HG02678 (cell line): ENCODE measurements at regions not wholly inside any gene's neighbourhood (a gene's known extent, or its start where the extent isn't known, plus 50 kb on each side); places are given as distances from the start of the nearest gene placed in this dataset.

Experiments
- ATAC-seq: cut with Tn5 transposase; IDR thresholded peaks from one replicate; pipeline ENCODE4 v1.9.1; 2021; ENCODE audit warnings: mild to moderate bottlenecking, moderate library complexity; ENCODE audit not compliant: unreplicated experiment

DNA sequence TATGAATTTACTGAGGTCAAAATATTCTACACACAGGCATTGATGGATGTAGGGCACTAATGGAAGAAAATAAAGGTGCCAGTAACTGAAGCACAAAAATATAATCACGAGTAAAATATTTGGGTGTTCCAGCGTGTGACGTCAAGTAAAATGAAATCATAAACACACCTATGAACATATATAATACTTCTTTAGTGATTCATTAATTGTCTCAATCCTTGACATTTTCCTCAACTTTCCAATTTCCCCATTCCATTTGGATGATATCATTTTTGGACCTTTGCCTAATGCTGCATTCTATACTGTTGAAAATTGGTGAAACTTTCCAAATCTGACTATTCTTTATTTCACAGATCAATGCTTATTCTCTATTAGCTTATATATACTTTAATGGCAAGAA lies 649.3 kb downstream of the GALC start:
- no peak for ATAC-seq

DNA sequence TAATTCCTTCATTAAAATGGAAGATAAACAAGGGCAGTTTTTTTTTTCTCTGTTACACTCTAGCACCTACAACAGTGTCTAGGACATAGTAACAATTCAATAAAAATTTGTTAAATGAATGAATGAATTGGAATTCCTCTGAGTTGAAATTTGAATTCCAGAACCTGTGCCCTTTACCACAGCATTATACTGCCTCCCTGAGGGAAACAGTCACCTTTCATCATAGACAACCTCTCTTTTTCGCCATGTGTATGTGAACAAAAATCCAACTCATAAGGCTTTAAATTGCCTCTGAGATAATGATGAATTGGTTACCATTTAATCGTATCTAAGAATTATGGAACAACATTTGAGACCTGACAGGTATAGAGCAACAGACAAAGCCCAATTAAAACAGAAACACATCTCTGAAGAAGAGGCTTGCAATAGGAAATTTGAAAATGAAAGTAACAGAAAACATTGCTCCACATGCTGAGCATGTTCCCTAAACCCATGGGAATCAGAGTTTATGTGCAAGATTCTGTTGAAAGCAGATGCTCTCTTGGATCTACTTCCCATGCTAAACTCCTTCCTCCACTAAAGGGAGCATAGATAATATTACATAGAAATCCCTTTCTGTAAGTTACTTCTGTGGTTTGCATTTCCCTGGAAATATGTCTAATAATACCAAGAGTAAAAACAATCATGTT lies 657.8 kb downstream of the GALC start:
- no peak for ATAC-seq

DNA sequence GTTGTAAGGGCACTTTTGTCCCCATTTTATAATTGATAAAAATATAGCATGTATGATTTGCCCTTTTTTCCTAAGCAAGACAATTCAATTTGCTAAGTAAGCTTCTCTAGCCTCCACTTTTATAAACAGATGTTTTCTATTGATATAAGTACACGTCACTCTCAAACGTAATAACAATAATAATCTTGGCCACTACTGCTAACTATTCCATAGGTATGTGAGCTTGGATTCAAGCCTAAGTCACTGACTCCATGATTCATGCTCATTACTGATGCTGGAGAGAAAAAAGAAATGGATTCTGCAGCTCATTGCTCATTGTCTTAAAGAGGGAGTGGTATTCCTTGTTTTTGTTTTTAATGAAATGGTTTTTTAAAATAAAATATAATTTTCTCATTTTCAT lies 661.0 kb downstream of the GALC start:
- ATAC-seq, result no peak

DNA sequence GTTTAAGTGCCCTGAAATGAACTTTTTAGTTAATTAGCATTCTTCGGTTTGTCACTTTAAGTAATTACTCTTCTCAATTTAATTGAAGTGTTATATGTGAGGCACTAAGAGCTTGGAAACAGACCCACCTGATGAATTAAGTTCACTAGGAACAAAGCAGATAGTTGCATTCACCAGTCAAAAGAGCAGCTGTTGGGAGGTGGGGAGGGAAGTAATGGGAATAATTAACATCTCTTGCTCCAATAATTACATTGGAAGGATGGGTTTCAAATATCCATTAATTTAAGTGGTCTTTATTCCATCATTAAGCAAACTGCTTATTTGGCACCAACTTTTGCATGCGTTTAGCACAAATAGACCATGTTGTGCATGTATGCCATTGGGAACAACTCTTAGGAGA lies 667.2 kb downstream of the GALC start:
- no peak for ATAC-seq

DNA sequence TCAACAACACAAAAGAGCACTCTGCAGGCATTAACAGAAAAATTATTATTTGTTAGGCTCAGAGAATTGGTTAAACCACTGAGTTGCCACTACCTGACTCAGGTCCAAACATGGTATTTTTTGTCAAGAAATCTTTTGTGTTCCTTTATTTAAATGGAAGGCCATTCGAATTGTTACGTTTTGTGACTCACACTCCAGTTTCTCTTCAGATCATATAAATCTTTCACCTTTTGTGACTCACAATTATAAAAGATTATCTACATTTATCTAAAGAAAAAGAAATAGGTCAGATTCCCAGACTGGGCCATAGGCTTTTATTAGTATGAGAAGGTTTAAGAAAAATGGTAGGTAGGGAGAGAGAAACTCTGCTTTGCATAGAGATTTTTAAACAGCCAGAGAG lies 669.8 kb downstream of the GALC start:
- ATAC-seq, result no peak

DNA sequence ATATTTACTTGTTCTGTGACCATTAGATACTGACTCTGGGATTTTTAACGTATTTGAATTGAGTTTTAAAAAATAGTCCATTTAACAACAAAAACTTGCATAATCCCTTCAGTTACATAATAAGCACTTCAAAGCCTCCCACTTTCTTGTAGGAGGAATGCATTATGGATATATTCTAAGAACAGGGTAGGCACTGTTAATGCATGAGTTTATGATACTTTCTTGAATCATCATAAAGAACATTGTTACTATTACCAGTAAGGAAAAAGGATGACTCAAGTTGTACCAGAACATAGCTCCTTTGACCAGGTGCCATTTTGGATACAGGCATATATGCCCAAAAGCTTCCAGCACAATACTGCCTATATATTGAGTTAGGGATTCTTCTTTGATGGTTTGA lies 671.4 kb downstream of the GALC start:
- no peak for ATAC-seq

DNA sequence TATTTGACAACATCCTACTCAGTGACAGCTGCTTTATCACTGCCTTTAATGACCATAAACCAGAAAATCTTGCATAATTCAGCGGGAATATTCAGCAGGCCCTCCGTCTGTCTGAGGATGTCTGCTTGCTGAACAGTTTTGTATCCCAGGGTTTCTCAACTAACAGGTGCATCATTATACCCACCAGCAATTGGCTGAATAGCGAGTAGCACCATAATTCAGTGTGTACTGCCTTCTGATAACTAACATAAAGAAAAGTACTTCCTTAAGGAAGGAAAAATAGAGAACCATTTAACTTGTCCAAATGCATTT lies 680.1 kb downstream of the GALC start:
- no peak for ATAC-seq

DNA sequence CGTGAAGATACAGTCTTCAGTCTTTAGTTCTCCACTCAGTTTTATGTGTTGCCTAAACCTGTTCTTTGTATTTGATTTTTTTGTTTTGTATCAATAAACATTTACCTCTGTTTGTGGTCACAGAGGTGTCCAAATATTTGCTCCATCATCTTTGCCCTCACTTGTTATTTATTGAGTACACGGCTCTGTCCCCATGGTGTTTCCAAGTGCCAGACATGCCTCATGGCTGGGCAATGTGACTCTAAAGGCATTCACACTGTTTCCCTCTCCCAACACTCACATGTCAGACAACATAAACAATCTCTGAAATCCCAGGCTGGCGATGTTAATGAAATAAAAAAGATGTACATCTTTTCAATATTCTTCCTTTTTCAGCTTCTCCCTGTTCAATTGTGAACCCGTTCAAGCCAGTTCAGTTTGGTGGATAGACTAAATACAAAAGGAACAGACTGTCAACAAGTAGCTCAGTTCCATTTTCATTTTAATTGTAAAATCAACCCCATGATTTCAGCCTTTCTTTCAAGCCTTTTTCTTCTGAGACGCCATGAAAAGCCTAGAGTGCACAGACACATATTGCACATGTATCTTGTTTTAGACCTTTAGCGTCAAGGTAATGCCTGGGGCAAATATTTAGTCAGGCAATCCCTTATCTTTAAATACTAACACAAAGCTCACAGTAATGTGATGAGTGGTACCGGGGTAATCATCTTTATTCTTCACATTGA lies 680.7 kb downstream of the GALC start:
- ATAC-seq, result no peak

DNA sequence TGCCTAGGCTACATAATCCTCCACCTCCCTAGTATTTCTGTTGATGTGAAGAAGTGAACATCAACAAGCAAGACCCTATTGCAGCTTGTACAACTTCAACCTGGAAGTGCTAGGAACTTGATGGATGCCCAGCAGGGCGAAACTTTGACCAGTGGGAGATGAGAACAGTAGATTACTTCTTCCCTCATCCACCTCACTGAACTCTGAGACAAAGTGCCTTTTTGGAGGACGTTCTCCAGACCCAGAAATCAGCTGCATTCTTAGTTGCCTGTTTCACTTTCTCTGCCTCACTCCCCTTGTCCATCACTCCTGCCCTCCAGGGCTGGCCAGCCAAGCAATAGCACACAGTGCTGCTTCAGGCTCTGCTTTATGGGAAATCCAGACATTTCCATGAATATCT lies 683.4 kb downstream of the GALC start:
- ATAC-seq, result no peak

DNA sequence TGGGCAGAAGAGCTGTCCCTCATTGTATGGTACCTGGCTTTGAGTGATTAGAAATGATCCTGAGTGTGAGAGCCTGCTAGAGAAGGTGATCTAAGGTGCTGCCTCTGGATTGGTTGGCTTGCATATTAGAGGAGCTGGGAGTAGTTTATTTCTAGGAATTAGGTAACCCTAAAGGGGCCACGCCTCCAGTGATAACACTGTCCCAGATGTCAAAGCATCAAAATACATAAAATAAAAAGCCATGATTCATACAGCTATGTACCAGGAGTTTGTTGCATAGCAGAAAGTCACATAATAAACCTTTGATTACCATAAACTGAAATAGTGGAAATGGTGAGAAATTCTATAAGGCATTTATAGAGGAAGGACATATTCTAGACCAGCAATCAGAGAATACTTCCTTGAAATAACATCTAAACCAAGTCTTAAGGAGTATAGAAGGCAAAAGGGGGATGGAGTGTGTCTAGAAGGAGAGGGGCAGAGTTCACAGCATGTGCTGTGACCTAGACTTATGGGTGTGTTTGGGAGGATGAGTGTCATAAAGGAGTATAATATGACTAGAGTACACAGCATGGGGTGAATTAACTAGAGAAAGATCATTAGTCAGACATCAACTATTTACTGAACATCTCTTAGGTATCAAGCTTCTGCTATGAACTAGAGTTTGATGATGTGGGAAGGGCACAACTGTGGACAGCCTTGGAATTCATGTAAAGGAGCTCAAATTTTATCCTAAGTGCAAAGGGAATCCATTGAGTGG lies 686.4 kb downstream of the GALC start:
- no peak for ATAC-seq

DNA sequence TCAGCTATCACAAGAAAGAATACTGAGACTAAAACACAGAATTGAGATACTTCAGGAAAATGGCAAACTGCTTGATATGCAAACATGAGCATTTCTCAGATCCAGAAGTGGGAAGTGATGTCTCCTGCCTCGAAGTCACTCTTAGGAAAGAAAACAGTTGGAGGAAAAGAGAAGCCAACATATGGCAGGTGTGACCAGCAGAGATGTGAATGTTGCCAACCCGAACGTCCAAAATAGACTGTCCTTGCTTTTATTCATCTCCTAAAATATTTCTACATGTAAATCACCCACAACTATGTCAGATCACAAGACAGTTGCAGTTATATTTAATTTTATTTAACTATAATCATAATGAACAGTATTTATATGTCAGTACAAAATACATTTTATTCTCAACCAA lies 687.6 kb downstream of the GALC start:
- no peak for ATAC-seq

DNA sequence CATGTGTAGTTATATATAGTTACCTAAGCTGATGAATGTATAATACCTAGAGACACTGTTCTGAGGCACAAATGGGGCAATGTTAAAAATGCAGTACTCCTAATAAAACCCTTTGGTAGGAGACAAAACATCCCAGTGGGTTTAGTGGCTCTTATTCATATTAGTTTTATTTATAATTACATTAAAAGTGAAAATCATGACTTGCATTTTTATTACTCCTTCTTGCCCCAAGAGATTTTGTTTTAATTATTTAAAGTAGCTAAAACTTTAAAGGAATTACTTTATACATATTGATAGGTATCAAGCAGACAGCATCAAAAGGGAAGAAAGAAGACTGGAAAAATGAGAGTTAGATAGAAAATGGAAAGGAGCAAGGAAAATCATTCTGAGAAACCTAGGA lies 688.6 kb downstream of the GALC start:
- ATAC-seq, result no peak

DNA sequence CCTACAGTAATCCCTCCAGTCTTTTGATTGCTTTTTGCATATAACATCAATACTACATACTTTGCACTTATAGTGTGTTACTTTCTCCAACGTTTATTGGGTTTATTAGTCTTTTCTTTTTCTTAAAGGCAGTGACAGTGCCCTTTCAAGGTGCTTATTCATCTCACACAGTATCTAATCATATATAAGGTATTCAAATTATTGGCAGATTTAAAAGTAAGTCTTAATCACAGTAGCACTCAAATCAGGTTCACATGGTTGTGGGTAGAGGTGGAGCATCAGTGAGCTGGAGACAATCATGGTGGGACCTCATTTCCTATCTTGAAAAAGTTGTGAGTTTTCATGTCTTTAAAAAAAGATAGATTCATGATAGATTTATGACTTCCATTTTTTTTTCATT lies 706.2 kb downstream of the GALC start:
- no peak for ATAC-seq

DNA sequence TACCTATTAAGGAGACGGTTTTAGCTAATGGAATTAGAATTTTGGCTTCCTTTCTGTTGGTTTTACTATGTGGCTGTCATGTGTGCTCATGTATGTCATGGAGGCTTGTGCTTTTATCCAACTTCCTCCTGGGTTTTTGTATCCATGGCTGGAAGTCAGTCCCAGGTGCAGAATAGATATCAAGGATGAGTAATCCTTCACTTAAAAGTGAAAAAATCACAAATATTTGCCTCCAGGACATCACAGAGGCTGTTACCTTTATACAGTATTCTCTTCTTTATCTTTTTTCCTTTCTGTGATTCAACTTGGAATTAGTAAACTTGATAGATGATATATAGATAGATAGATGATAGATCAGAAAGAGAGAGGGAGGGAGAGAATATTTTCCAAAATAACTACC lies 706.8 kb downstream of the GALC start:
- ATAC-seq, result no peak

DNA sequence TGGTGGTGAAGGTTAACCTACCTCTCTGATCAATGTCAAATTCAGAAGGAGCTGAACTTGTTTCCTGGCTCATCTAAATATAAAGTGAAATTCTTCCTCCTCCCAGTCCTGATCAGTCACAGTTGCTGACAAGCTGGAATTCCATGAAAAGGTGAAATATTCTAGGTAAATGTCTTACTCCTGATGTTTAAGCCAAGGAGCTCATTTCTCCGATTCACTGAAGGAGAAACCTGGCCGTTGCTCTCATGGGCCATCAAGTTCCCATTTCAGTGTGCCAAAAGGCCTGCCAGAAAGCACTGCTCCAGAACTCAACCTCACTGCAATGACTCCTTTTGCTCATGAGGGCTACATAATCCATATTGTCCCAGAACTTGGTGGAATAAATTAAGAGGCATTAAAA lies 707.5 kb downstream of the GALC start:
- ATAC-seq, result no peak

DNA sequence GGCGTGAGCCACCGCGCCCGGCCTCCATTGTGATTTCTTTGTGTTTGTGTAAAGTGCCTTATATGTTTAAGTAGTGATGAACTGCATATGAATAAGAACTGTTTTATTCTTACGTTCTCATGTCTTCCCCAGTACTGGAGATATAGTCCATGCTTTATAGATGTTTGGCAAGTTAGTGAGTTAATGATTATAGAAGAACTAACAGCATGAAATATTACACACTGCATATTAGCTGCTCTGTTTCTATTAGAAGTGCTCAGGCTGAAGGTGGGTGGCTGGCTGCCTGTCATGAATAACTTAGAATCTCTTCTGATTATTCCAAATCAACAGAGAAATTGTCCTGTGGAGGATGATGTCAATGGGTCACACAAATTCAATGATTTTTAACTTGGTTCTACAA lies 709.4 kb downstream of the GALC start:
- ATAC-seq, result no peak

DNA sequence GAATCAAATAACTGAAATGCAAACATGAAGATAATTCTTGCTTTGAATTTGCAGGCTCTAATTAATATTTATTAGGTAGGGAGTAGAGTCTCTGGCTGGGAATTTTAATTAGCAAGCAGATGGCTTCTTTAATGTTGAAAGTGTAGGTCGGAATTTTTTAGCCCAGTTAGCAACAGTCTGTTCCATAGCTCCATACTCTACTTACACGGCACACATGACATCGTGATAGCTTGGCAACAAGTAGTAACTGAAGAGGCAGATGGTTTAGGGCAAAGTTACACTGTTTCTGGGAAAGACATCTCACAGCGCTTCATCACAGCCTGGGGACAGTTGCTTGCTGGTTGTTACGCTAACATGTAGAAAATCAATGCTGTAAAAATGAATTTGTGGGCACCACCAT lies 710.7 kb downstream of the GALC start:
- no peak for ATAC-seq

DNA sequence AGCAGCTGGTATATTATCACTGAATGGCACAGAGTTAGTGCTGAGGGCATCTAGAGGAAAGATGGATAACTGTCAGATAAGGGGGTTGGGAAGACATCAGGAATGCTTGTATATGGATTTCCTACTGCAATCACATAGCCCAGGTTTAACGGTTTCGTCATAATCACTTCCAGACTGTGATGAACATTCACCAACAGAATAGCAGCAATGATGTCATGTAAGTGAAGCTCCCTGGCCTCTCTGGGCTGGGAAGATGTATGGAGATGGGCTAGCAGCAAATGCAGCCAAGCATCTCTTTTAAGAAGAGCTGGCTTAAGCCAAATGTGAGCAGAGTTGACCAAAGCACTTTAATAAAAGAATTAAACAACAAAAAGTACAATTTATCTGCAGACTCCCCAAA lies 714.6 kb downstream of the GALC start:
- no peak for ATAC-seq

DNA sequence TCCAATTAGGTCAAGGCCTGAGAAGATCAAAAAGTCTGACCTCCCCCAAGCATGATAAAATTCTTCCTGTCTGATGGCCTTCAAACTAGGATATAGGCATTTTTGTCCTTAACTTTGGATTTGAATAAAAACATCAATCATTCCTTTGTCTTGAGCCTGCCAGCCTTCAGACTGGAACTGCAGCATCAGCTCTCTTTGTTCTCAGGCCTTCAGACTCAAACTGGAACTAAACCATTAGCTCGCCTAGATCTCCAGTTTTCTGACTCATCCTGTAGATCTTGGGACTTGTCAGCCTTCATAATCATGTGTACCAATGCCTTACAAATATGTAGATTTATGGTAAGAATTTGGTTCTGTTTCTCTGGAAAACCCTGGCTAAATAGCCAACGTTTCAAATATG lies 721.7 kb downstream of the GALC start:
- no peak for ATAC-seq

DNA sequence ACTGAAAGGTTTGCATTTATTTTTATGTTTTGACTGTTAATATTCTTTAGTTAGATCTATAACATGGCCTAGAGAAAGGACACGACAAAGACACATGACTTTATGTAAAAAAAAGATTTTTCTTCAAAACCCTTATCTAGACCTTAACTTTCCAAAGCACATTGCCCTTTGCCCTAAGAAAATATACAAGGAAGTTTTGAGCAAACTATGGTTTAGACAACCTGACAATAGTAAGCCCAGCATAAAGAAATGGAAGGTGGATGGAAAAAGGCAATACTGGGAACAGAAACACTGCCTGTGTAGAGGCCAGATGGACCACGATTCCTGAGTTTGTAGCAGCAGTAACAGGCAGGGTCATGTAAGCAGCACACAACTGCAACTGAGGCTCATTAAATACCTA lies 724.0 kb downstream of the GALC start:
- no peak for ATAC-seq

DNA sequence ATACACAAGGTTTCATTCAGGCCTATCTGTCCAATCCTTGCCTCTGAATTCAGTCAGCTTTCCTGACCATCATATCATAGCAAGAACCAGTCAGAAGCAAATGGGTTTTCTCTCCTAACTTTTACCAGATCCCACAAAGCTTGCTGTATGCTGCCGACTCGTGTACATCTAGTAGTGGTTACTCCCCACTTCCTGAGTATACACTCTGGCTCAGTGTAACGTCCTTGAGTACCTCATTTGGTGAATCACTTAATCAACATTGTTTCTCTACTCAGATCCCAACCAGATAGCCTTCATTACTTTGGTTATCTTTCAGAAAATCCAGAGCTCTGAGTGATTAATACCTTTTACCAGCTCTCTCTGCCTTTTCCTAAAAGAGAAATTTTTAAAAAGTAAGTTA lies 728.2 kb downstream of the GALC start:
- no peak for ATAC-seq

DNA sequence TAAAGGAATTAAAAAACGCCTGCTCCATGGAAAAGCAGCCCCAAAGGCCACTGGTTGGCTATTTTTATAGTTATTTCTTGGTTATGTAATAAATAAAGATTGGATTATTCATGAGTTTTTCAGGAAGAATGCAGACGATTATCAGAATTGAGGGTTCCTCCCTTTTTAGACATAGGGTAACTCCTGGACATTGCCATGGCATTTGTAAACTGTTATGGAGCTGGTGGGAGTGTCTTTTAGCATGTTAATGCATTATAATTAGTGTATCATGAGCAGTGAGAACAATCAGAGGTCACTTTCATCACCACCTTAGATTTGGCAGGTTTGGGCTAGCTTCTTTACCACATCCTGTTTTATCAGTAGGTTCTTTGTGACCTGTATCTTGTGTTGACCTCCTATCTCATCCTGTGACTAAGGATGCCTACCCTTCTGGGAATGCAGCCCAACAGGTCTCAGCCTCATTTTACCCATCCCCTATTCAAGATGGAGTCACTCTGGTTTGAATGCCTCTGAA lies 728.7 kb downstream of the GALC start:
- no peak for ATAC-seq
